Activated CD8-positive, alpha-beta memory T cell treated with anti-CD3 and anti-CD28 coated beads for 36 hours (primary cell): ENCODE measurements at regions not wholly inside any gene's neighbourhood (a gene's known extent, or its start where the extent isn't known, plus 50 kb on each side); places are given as distances from the start of the nearest gene placed in this dataset.

Source experiments
- CTCF ChIA-PET: fragments of 350-600 bp; sonication (Branson Sonifier 250); formaldehyde crosslinking; loops from one replicate; lab custom pipeline; 2021; ENCODE audit warnings: antibody characterized with exemption; lab: Charles Lee
- POLR2A ChIA-PET: fragments of 350-600 bp; sonication (Branson Sonifier 250); formaldehyde crosslinking; loops from one replicate; lab custom pipeline; 2021; ENCODE audit warnings: antibody characterized with exemption; lab: Charles Lee

GRCh38 chr14:100381395-100382105, 58.4 kb downstream of the SLC25A47 start:
- POLR2A ChIA-PET: interaction anchor here (0.7 kb wide), 1 partner anchor 1529 kb away, joined by 3 read pairs; no protein-coding TSS in a partner anchor
- CTCF ChIA-PET: interaction anchor here (5.4 kb wide), 1 partner anchor 264 kb away, joined by 52 read pairs; no protein-coding TSS in a partner anchor

- POLR2A ChIA-PET: no interaction called here
Observed at GRCh38 chr14:100382106-100382455, 58.9 kb downstream of the SLC25A47 start.

GRCh38 chr14:100383727-100384158, 60.6 kb downstream of the SLC25A47 start:
- ChIA-PET POLR2A (interaction anchor here (0.6 kb wide), 1 partner anchor 265 kb away, joined by 5 read pairs; no protein-coding TSS in a partner anchor), CTCF (interaction anchor here (0.8 to 5.4 kb wide), 12 partner anchors 12 to 1244 kb away, joined by 3 to 52 read pairs (median 4); no protein-coding TSS in a partner anchor)

More at GRCh38 chr14:100382106-100382455, 58.9 kb downstream of the SLC25A47 start:
- CTCF ChIA-PET: interaction anchor here (3.2 to 5.4 kb wide), 2 partner anchors 14 to 264 kb away, joined by 13 to 52 read pairs; no protein-coding TSS in a partner anchor

GRCh38 chr14:100384277-100384676, 61.1 kb downstream of the SLC25A47 start:
- CTCF ChIA-PET: interaction anchor here (0.8 to 5.4 kb wide), 12 partner anchors 12 to 1244 kb away, joined by 3 to 52 read pairs (median 4); no protein-coding TSS in a partner anchor
- POLR2A ChIA-PET: no interaction called here

GRCh38 chr14:100384819-100385813, 62.0 kb downstream of the SLC25A47 start:
- ChIA-PET CTCF (interaction anchor here (0.7 to 5.4 kb wide), 12 partner anchors 8 to 1244 kb away, joined by 3 to 52 read pairs (median 4); no protein-coding TSS in a partner anchor), POLR2A (no interaction called here)

- ChIA-PET POLR2A (no interaction called here), CTCF (interaction anchor here (1.2 to 5.4 kb wide), 4 partner anchors 9 to 1243 kb away, joined by 3 to 52 read pairs (median 4); no protein-coding TSS in a partner anchor)
Observed at GRCh38 chr14:100386121-100386520, 63.0 kb downstream of the SLC25A47 start.

- POLR2A ChIA-PET: no interaction called here
- CTCF ChIA-PET: interaction anchor here (5.4 kb wide), 1 partner anchor 259 kb away, joined by 52 read pairs; no protein-coding TSS in a partner anchor
Observed at GRCh38 chr14:100386846-100387245, 63.7 kb downstream of the SLC25A47 start.

- ChIA-PET POLR2A (no interaction called here), CTCF (no interaction called here)
Observed at GRCh38 chr14:100387450-100387849, 64.3 kb downstream of the SLC25A47 start.

GRCh38 chr14:100388103-100389054, 65.2 kb downstream of the SLC25A47 start:
- POLR2A ChIA-PET: no interaction called here

GRCh38 chr14:100389497-100390104, 66.5 kb downstream of the SLC25A47 start:
- POLR2A ChIA-PET: no interaction called here
- CTCF ChIA-PET: interaction anchor here (0.8 to 1.3 kb wide), 2 partner anchors 248 to 256 kb away, joined by 3 to 4 read pairs; no protein-coding TSS in a partner anchor

More at GRCh38 chr14:100388103-100389054, 65.2 kb downstream of the SLC25A47 start:
- CTCF ChIA-PET: no interaction called here

GRCh38 chr14:100391173-100391572, 68.0 kb downstream of the SLC25A47 start:
- ChIA-PET POLR2A (no interaction called here), CTCF (interaction anchor here (1.4 kb wide), 1 partner anchor 106 kb away, joined by 3 read pairs; no protein-coding TSS in a partner anchor)

GRCh38 chr14:100391724-100392123, 68.6 kb downstream of the SLC25A47 start:
- POLR2A ChIA-PET: no interaction called here
- CTCF ChIA-PET: interaction anchor here (1.4 kb wide), 1 partner anchor 106 kb away, joined by 3 read pairs; no protein-coding TSS in a partner anchor

GRCh38 chr14:100392356-100392755, 69.2 kb downstream of the SLC25A47 start:
- POLR2A ChIA-PET: no interaction called here
- CTCF ChIA-PET: interaction anchor here (1.4 kb wide), 1 partner anchor 107 kb away, joined by 3 read pairs; no protein-coding TSS in a partner anchor

GRCh38 chr14:100393362-100393761, 70.2 kb downstream of the SLC25A47 start:
- POLR2A ChIA-PET: no interaction called here
- CTCF ChIA-PET: no interaction called here

GRCh38 chr14:100393906-100394732, 71.0 kb downstream of the SLC25A47 start:
- ChIA-PET POLR2A (no interaction called here), CTCF (interaction anchor here (0.5 to 3.3 kb wide), 5 partner anchors 11 to 259 kb away, joined by 3 to 13 read pairs (median 3); no protein-coding TSS in a partner anchor)

- POLR2A ChIA-PET: no interaction called here
- CTCF ChIA-PET: interaction anchor here (0.5 to 3.3 kb wide), 6 partner anchors 10 to 268 kb away, joined by 3 to 13 read pairs (median 3); no protein-coding TSS in a partner anchor
Observed at GRCh38 chr14:100394886-100395672, 71.9 kb downstream of the SLC25A47 start.
